Gastroesophageal sphincter (tissue), 2 donors: ENCODE measurements at regions not wholly inside any gene's neighbourhood (a gene's known extent, or its start where the extent isn't known, plus 50 kb on each side); places are given as distances from the start of the nearest gene placed in this dataset.

Experiments used
- POLR2A ChIP-seq, 2 donors: fragments of 450-650 bp; IDR thresholded peaks; one replicate each; pipeline ENCODE4 v1.6.1; 2017; ENCODE audit warnings: antibody characterized with exemption in 2 of 2, mild to moderate bottlenecking in 2 of 2, moderate library complexity in 1 of 2
- POLR2AphosphoS5 ChIP-seq: sonication (generic); formaldehyde crosslinking; IDR thresholded peaks from one replicate; pipeline ENCODE4 v1.6.1; 2017; ENCODE audit warnings: antibody characterized with exemption

DNA sequence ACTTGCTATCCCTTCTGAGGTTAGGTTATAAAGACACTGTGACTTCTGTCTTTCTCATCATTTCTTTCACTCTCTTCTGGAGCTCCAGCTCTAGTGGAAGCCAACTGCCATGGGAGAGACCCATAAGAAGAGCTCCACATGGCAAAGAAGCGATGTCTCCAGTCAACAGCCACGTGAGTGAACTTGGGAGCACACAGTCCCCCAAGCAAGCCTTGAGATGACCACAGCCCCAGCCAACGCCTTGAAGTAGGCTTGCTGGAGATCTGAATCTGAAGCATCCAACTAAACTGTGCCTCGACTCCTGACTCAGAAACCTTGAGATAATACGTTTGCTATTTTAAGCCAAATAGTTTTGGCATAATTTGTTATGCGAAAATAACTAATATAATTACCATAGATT is 181.7 kb upstream of the GDF10 start:
- no peak for TF ChIP-seq POLR2A (IDR thresholded peaks at IDR 0.05)
- TF ChIP-seq POLR2AphosphoS5, result no peak
